Mesendoderm (in vitro differentiated cells): ENCODE measurements at regions not wholly inside any gene's neighbourhood (a gene's known extent, or its start where the extent isn't known, plus 50 kb on each side); places are given as distances from the start of the nearest gene placed in this dataset.
"Not testable (repeated sequence)": the region's sequence is repeated elsewhere in the genome, so short reads cannot be mapped to it uniquely, and the experiment has no call there.

Source experiments
- DNase-seq: peaks from one replicate; pipeline ENCODE4 v3.0.0; 2013
- H2AK5ac ChIP-seq: 2 replicates; pipeline ENCODE4 v1.6.1; 2013; ENCODE audit warnings: low read length, inconsistent platforms
- H2BK120ac ChIP-seq: 2 replicates; pipeline ENCODE4 v1.6.1; 2013; ENCODE audit warnings: low read depth, mild to moderate bottlenecking, low read length, moderate library complexity, mixed read lengths
- H2BK15ac ChIP-seq: replicated peaks from 2 replicates; pipeline ENCODE4 v1.6.1; 2013; ENCODE audit warnings: low read depth, mild to moderate bottlenecking, moderate library complexity
- H2BK5ac ChIP-seq: 2 replicates; pipeline ENCODE4 v1.6.1; 2013; ENCODE audit warnings: low read length, inconsistent platforms
- H3K18ac ChIP-seq: 2 replicates; pipeline ENCODE4 v1.6.1; 2013; ENCODE audit warnings: mild to moderate bottlenecking, low read length, mixed read lengths
- H3K23ac ChIP-seq: one replicate; pipeline ENCODE4 v1.6.1; 2013; ENCODE audit warnings: low read length
- H3K27ac ChIP-seq: 2 replicates; pipeline ENCODE4 v1.5.1; 2013; ENCODE audit warnings: low read depth, mild to moderate bottlenecking, inconsistent platforms, low read length, moderate library complexity
- H3K27me3 ChIP-seq: 2 replicates; pipeline ENCODE4 v1.6.1; 2013; ENCODE audit warnings: low read length, control low read depth, mild to moderate bottlenecking, inconsistent platforms; ENCODE audit not compliant: insufficient read depth, poor library complexity
- H3K36me3 ChIP-seq: 2 replicates; pipeline ENCODE4 v1.6.1; 2013; ENCODE audit warnings: low read length, inconsistent platforms; ENCODE audit not compliant: control insufficient read depth, insufficient read depth
- H3K4ac ChIP-seq: one replicate; pipeline ENCODE4 v1.6.1; 2013; ENCODE audit warnings: low read depth, mild to moderate bottlenecking, low read length, moderate library complexity
- H3K4me1 ChIP-seq: 2 replicates; pipeline ENCODE4 v1.6.1; 2013; ENCODE audit warnings: low read depth, low read length, inconsistent platforms; ENCODE audit not compliant: control insufficient read depth
- H3K4me2 ChIP-seq: 2 replicates; pipeline ENCODE4 v1.6.1; 2013; ENCODE audit warnings: low read length
- H3K4me3 ChIP-seq: 2 replicates; pipeline ENCODE4 v1.5.1; 2013; ENCODE audit warnings: mild to moderate bottlenecking, low read length
- H3K56ac ChIP-seq: one replicate; pipeline ENCODE4 v1.6.1; 2013; ENCODE audit warnings: low read length
- H3K79me1 ChIP-seq: 2 replicates; pipeline ENCODE4 v1.6.1; 2013; ENCODE audit warnings: low read length, inconsistent platforms
- H3K79me2 ChIP-seq: 2 replicates; pipeline ENCODE4 v1.6.1; 2013; ENCODE audit warnings: mild to moderate bottlenecking, low read length; ENCODE audit not compliant: control insufficient read depth, insufficient read depth
- H3K9ac ChIP-seq: 2 replicates; pipeline ENCODE4 v1.6.1; 2013; ENCODE audit warnings: low read length, inconsistent platforms
- H4K5ac ChIP-seq: one replicate; pipeline ENCODE4 v1.6.1; 2013; ENCODE audit warnings: low read length
- H4K8ac ChIP-seq: one replicate; pipeline ENCODE4 v1.6.1; 2013; ENCODE audit warnings: low read depth, mild to moderate bottlenecking, control low read depth, low read length, moderate library complexity
- WGBS: extraction: QIAGEN DNeasy Blood & Tissue Kit; methylation state at CpG from one replicate; pipeline ENCODE4 v1.1.7; 2013; ENCODE audit warnings: low lambda C conversion rate, missing lambda C conversion rate; ENCODE audit not compliant: insufficient coverage; ENCODE audit errors: extremely low coverage; 5-methylcytosine and 5-hydroxymethylcytosine counted together

- no peak overlapping the region for H2BK5ac ChIP-seq
- no peaks in the 10 kb centered on the region for H3K27me3 ChIP-seq
- H3K79me1 ChIP-seq = no peaks in the 10 kb centered on the region
- no peak overlapping the region for H4K8ac ChIP-seq
- H3K9ac ChIP-seq = no peak overlapping the region
- no peak overlapping the region for H2BK120ac ChIP-seq
- no peaks in the 10 kb centered on the region for H3K79me2 ChIP-seq
- no peaks in the 10 kb centered on the region for H3K36me3 ChIP-seq
- H3K4me3 ChIP-seq = no peak overlapping the region
- no peak overlapping the region for H4K5ac ChIP-seq
- H3K56ac ChIP-seq = no peak overlapping the region
- H3K4me1 ChIP-seq = no peaks in the 10 kb centered on the region
- DNase-seq = no peak
- 100% methylated on average over 1 of the region's 5 CpGs for WGBS
- no peak overlapping the region for H3K18ac ChIP-seq
- no peak overlapping the region for H3K4ac ChIP-seq
- H3K4me2 ChIP-seq = no peak overlapping the region
- no peak overlapping the region for H2AK5ac ChIP-seq
- no peak overlapping the region for H3K23ac ChIP-seq
- no peak overlapping the region for H2BK15ac ChIP-seq
- no peak overlapping the region for H3K27ac ChIP-seq
Measured at GRCh38 chr7:106740806-106741205, 79.8 kb upstream of the CCDC71L start.

- Histone ChIP-seq H2BK15ac (no peak overlapping the region), H3K79me1 (no peaks in the 10 kb centered on the region), H3K36me3 (no peaks in the 10 kb centered on the region), H4K8ac (no peak overlapping the region), H3K27ac (no peak overlapping the region), H3K4me2 (no peak overlapping the region), H3K4me1 (no peaks in the 10 kb centered on the region), H3K18ac (no peak overlapping the region), H3K27me3 (no peaks in the 10 kb centered on the region), H2AK5ac (no peak overlapping the region), H2BK120ac (no peak overlapping the region), H3K79me2 (no peaks in the 10 kb centered on the region), H3K56ac (peak overlapping the region; percentile 12), H2BK5ac (no peak overlapping the region), H4K5ac (no peak overlapping the region), H3K4me3 (no peak overlapping the region), H3K9ac (no peak overlapping the region), H3K23ac (no peak overlapping the region), H3K4ac (no peak overlapping the region)
- DNase-seq = peak; percentile 44
- WGBS = no CpG with 5 or more reads among the region's 2 CpGs
Measured at GRCh38 chr7:106744563-106745091, 83.7 kb upstream of the CCDC71L start.

- no CpG with 5 or more reads among the region's 2 CpGs for WGBS
- not testable (repeated sequence) for H2BK5ac ChIP-seq, H3K4me3 ChIP-seq, H3K18ac ChIP-seq, H3K4me2 ChIP-seq, H3K27ac ChIP-seq, H3K9ac ChIP-seq, H3K79me2 ChIP-seq, H3K36me3 ChIP-seq, H3K4ac ChIP-seq, H2BK15ac ChIP-seq, H4K8ac ChIP-seq, DNase-seq, H3K56ac ChIP-seq, H3K27me3 ChIP-seq, H4K5ac ChIP-seq, H2AK5ac ChIP-seq, H3K23ac ChIP-seq, H3K79me1 ChIP-seq, H3K4me1 ChIP-seq, H2BK120ac ChIP-seq
Measured at GRCh38 chr7:106747301-106747700, 86.3 kb upstream of the CCDC71L start.

GRCh38 chr7:106747804-106748203 lies 86.8 kb upstream of the CCDC71L start:
- H3K4me3 ChIP-seq = no peak overlapping the region

GRCh38 chr7:106749165-106749564 lies 88.2 kb upstream of the CCDC71L start:
- no peak overlapping the region for H2AK5ac ChIP-seq
- no peak overlapping the region for H2BK5ac ChIP-seq
- no peak overlapping the region for H4K5ac ChIP-seq
- no peaks in the 10 kb centered on the region for H3K79me2 ChIP-seq
- no peaks in the 10 kb centered on the region for H3K27me3 ChIP-seq
- DNase-seq = no peak
- H3K36me3 ChIP-seq = no peaks in the 10 kb centered on the region
- no peak overlapping the region for H3K4me2 ChIP-seq
- H3K56ac ChIP-seq = no peak overlapping the region
- no peak overlapping the region for H3K9ac ChIP-seq
- no peak overlapping the region for H3K4me3 ChIP-seq
- WGBS = no CpG with 5 or more reads among the region's 1 CpG
- H2BK120ac ChIP-seq = no peak overlapping the region
- no peaks in the 10 kb centered on the region for H3K79me1 ChIP-seq
- H4K8ac ChIP-seq = no peak overlapping the region
- no peak overlapping the region for H3K18ac ChIP-seq
- no peak overlapping the region for H3K27ac ChIP-seq
- no peak overlapping the region for H3K23ac ChIP-seq
- H3K4me1 ChIP-seq = no peaks in the 10 kb centered on the region
- no peak overlapping the region for H3K4ac ChIP-seq
- H2BK15ac ChIP-seq = no peak overlapping the region

More at GRCh38 chr7:106747804-106748203, 86.8 kb upstream of the CCDC71L start:
- H4K5ac ChIP-seq = no peak overlapping the region
- H3K27ac ChIP-seq = no peak overlapping the region
- no peak overlapping the region for H3K9ac ChIP-seq
- DNase-seq = no peak
- H3K4me1 ChIP-seq = no peaks in the 10 kb centered on the region
- H2BK120ac ChIP-seq = no peak overlapping the region
- H3K56ac ChIP-seq = no peak overlapping the region
- no peak overlapping the region for H3K18ac ChIP-seq
- no peaks in the 10 kb centered on the region for H3K79me1 ChIP-seq
- no peak overlapping the region for H2BK5ac ChIP-seq
- H3K27me3 ChIP-seq = no peaks in the 10 kb centered on the region
- H3K23ac ChIP-seq = no peak overlapping the region
- WGBS = no CpG with 5 or more reads among the region's 2 CpGs
- H3K36me3 ChIP-seq = no peaks in the 10 kb centered on the region
- H2AK5ac ChIP-seq = no peak overlapping the region
- no peaks in the 10 kb centered on the region for H3K79me2 ChIP-seq
- H3K4ac ChIP-seq = no peak overlapping the region
- no peak overlapping the region for H4K8ac ChIP-seq
- H2BK15ac ChIP-seq = no peak overlapping the region
- no peak overlapping the region for H3K4me2 ChIP-seq

GRCh38 chr7:106750773-106751172 lies 89.8 kb upstream of the CCDC71L start:
- Histone ChIP-seq H2BK5ac (no peak overlapping the region), H2BK15ac (no peak overlapping the region), H3K4me2 (no peak overlapping the region), H3K79me2 (no peaks in the 10 kb centered on the region), H4K5ac (no peak overlapping the region), H3K18ac (no peak overlapping the region), H3K9ac (no peak overlapping the region), H3K27ac (no peak overlapping the region), H3K56ac (no peak overlapping the region), H3K4ac (no peak overlapping the region), H2BK120ac (no peak overlapping the region), H4K8ac (no peak overlapping the region), H3K79me1 (no peaks in the 10 kb centered on the region), H3K36me3 (no peaks in the 10 kb centered on the region), H3K4me1 (no peaks in the 10 kb centered on the region), H3K27me3 (no peaks in the 10 kb centered on the region), H3K4me3 (no peak overlapping the region), H2AK5ac (no peak overlapping the region), H3K23ac (no peak overlapping the region)
- no peak for DNase-seq
- WGBS = no CpG with 5 or more reads among the region's 7 CpGs
